ENCODE measurements at regions not wholly inside any gene's neighbourhood (a gene's known extent, or its start where the extent isn't known, plus 50 kb on each side); places are given as distances from the start of the nearest gene placed in this dataset.

DNA sequence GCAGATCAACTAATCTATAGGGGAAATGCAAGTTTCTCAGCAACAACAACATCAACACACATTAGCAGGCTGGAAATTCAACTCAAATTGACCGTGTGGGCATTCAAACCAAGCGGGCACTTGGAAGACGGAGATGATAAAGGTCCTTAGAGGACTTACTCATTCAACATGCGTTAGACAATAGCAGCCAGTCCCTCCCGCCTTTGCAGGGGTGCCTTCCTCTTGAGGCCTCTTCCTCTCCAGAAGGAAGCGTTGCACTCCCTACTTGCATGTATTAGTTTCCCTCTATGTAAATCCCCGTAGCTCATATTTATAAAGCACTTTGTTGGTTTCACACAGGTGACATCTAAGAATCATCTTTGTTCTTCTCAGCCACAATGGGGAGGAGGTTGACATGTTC is 300.8 kb upstream of the STXBP5 start:
- TF ChIP-seq, protein P1, sequence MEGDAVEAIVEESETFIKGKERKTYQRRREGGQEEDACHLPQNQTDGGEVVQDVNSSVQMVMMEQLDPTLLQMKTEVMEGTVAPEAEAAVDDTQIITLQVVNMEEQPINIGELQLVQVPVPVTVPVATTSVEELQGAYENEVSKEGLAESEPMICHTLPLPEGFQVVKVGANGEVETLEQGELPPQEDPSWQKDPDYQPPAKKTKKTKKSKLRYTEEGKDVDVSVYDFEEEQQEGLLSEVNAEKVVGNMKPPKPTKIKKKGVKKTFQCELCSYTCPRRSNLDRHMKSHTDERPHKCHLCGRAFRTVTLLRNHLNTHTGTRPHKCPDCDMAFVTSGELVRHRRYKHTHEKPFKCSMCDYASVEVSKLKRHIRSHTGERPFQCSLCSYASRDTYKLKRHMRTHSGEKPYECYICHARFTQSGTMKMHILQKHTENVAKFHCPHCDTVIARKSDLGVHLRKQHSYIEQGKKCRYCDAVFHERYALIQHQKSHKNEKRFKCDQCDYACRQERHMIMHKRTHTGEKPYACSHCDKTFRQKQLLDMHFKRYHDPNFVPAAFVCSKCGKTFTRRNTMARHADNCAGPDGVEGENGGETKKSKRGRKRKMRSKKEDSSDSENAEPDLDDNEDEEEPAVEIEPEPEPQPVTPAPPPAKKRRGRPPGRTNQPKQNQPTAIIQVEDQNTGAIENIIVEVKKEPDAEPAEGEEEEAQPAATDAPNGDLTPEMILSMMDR (IDR thresholded peaks at IDR 0.05; ENCODE audit: insufficient read depth, low read length): no peak
- TF ChIP-seq SPI1 (IDR thresholded peaks at IDR 0.05; ENCODE audit: borderline replicate concordance, low read depth) (no peak), POLR2AphosphoS5 (IDR thresholded peaks at IDR 0.05; ENCODE audit: low read depth) (no peak)
